Neuronal stem cell (in vitro differentiated cells): ENCODE measurements at regions not wholly inside any gene's neighbourhood (a gene's known extent, or its start where the extent isn't known, plus 50 kb on each side); places are given as distances from the start of the nearest gene placed in this dataset.
"Not testable (repeated sequence)": the region's sequence is repeated elsewhere in the genome, so short reads cannot be mapped to it uniquely, and the experiment has no call there.

Experiments
- DNase-seq: peaks from one replicate; pipeline ENCODE4 v3.0.0-alpha.2; 2013; ENCODE audit warnings: low spot score
- H2AFZ ChIP-seq: one replicate; pipeline ENCODE4 v1.6.1; 2013; ENCODE audit warnings: mild to moderate bottlenecking, low read length, inconsistent platforms
- H2AK5ac ChIP-seq: 2 replicates; pipeline ENCODE4 v1.6.1; 2013; ENCODE audit warnings: low read depth, mild to moderate bottlenecking, inconsistent platforms, low read length, moderate library complexity, mixed read lengths
- H2BK120ac ChIP-seq: 2 replicates; pipeline ENCODE4 v1.6.1; 2013; ENCODE audit warnings: low read depth, mild to moderate bottlenecking, inconsistent platforms, low read length, moderate library complexity, mixed read lengths
- H2BK12ac ChIP-seq: one replicate; pipeline ENCODE4 v1.6.1; 2013; ENCODE audit warnings: low read length, inconsistent platforms
- H2BK15ac ChIP-seq: 2 replicates; pipeline ENCODE4 v1.6.1; 2013; ENCODE audit warnings: mild to moderate bottlenecking, low read length, inconsistent platforms, mixed read lengths
- H2BK5ac ChIP-seq: one replicate; pipeline ENCODE4 v1.6.1; 2013; ENCODE audit warnings: inconsistent platforms, mild to moderate bottlenecking, low read length, moderate library complexity
- H3K14ac ChIP-seq: one replicate; pipeline ENCODE4 v1.6.1; 2013; ENCODE audit warnings: low read length, inconsistent platforms
- H3K18ac ChIP-seq: 2 replicates; pipeline ENCODE4 v1.6.1; 2013; ENCODE audit warnings: low read length, inconsistent platforms
- H3K23ac ChIP-seq: 2 replicates; pipeline ENCODE4 v1.6.1; 2013; ENCODE audit warnings: low read depth, mild to moderate bottlenecking, mixed read lengths, low read length, inconsistent platforms; ENCODE audit not compliant: poor library complexity
- H3K27ac ChIP-seq: replicated peaks from 3 replicates; pipeline ENCODE4 v1.5.1; 2013; ENCODE audit warnings: low read length, inconsistent platforms
- H3K27me3 ChIP-seq, 3 experiments: 2 replicates each; pipeline ENCODE4 v1.6.1; 2013; ENCODE audit warnings: low read length in 3 of 3, mild to moderate bottlenecking in 2 of 3, inconsistent platforms in 1 of 3, low read depth in 1 of 3, mixed read lengths in 1 of 3, moderate library complexity in 1 of 3; ENCODE audit not compliant: control insufficient read depth in 3 of 3, insufficient read depth in 3 of 3
- H3K36me3 ChIP-seq, 2 donors: replicated peaks in 1 of 2; 2 replicates each; pipeline ENCODE4 v1.6.1; 2013; ENCODE audit warnings: low read length in 2 of 2; ENCODE audit not compliant: control insufficient read depth in 2 of 2, insufficient read depth in 2 of 2
- H3K4ac ChIP-seq: 2 replicates; pipeline ENCODE4 v1.6.1; 2013; ENCODE audit warnings: inconsistent platforms, mild to moderate bottlenecking, low read length, moderate library complexity
- H3K4me1 ChIP-seq, 2 donors: 1 replicate in 1 of 2; 2 replicates in 1 of 2; pipeline ENCODE4 v1.6.1; 2013; ENCODE audit warnings: low read length in 2 of 2, low read depth in 1 of 2; ENCODE audit not compliant: control insufficient read depth in 2 of 2, insufficient read depth in 1 of 2
- H3K4me2 ChIP-seq: one replicate; pipeline ENCODE4 v1.6.1; 2013; ENCODE audit warnings: mild to moderate bottlenecking, low read length, inconsistent platforms; ENCODE audit not compliant: insufficient read depth, poor library complexity, severe bottlenecking
- H3K4me3 ChIP-seq, 2 donors: 2 replicates each; pipeline ENCODE4 v1.5.1; 2013; ENCODE audit warnings: low read length in 2 of 2, mild to moderate bottlenecking in 2 of 2, inconsistent platforms in 1 of 2, moderate library complexity in 1 of 2
- H3K79me1 ChIP-seq: one replicate; pipeline ENCODE4 v1.6.1; 2013; ENCODE audit warnings: low read depth, mild to moderate bottlenecking, inconsistent platforms, low read length, moderate library complexity
- H3K9ac ChIP-seq: one replicate; pipeline ENCODE4 v1.6.1; 2013; ENCODE audit warnings: mild to moderate bottlenecking, low read depth, low read length, inconsistent platforms; ENCODE audit not compliant: poor library complexity
- H3K9me3 ChIP-seq, 2 donors: replicated peaks in 1 of 2; 2 replicates each; pipeline versions ENCODE3 to v1.6.1; 2013; ENCODE audit warnings: low read length in 2 of 2, mild to moderate bottlenecking in 2 of 2, inconsistent platforms in 1 of 2, low read depth in 1 of 2, mixed read lengths in 1 of 2, moderate library complexity in 1 of 2; ENCODE audit not compliant: control insufficient read depth in 2 of 2, insufficient read depth in 1 of 2
- H4K8ac ChIP-seq: one replicate; pipeline ENCODE4 v1.6.1; 2013; ENCODE audit warnings: low read depth, mild to moderate bottlenecking, inconsistent platforms, low read length, moderate library complexity
- H4K91ac ChIP-seq: one replicate; pipeline ENCODE4 v1.6.1; 2013; ENCODE audit warnings: low read length, low read depth, mild to moderate bottlenecking, inconsistent platforms; ENCODE audit not compliant: poor library complexity
- WGBS, 2 donors: extraction: QIAGEN DNeasy Blood & Tissue Kit; methylation state at CpG; one replicate each; pipeline ENCODE4 v1.1.7; 2013; ENCODE audit warnings: missing lambda C conversion rate in 2 of 2, mixed read lengths in 1 of 2; ENCODE audit not compliant: insufficient read length in 2 of 2, insufficient replicate concordance in 1 of 2; ENCODE audit errors: extremely low coverage in 2 of 2; 5-methylcytosine and 5-hydroxymethylcytosine counted together

DNA sequence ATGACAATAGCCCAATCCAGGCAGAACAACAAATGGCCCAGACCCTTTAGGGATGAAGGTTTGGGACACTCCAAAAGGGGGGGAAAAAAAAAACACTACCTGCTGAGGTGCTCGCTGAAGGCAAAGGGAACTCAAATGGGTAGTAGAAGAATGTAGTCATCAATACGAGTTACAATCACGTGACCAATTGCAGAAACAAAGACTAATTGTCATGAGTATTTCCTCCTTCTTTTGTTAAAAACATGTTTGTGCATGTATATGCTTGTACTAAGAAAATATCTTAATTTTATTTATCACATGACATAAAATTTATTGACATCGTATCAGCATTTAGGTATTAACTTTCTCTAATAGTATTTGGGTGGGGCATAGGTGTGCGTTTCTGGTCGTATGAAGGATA, 743.5 kb downstream of the DNAH5 start:
- H3K4me1 ChIP-seq, result no peaks in the 10 kb centered on the region
- no peaks in the 10 kb centered on the region for H3K79me1 ChIP-seq
- H4K8ac ChIP-seq, result no peak overlapping the region
- no peaks in the 10 kb centered on the region for H3K36me3 ChIP-seq
- no peak overlapping the region for H3K18ac ChIP-seq
- no peak overlapping the region for H4K91ac ChIP-seq
- H2AK5ac ChIP-seq, result no peak overlapping the region
- H3K4ac ChIP-seq, result no peak overlapping the region
- no peak overlapping the region for H2BK5ac ChIP-seq
- H3K27me3 ChIP-seq, result no peaks in the 10 kb centered on the region
- H3K23ac ChIP-seq, result no peak overlapping the region
- no peak overlapping the region for H3K9ac ChIP-seq
- no CpG with 5 or more reads among the region's 6 CpGs for WGBS, 2 donors
- H2AFZ ChIP-seq, result no peak overlapping the region
- no peak overlapping the region for H3K4me2 ChIP-seq
- H3K14ac ChIP-seq, result no peak overlapping the region
- no peak overlapping the region for H3K4me3 ChIP-seq
- no peak overlapping the region for H3K27ac ChIP-seq
- DNase-seq, result no peak
- H2BK15ac ChIP-seq, result no peak overlapping the region
- H2BK120ac ChIP-seq, result no peak overlapping the region
- H3K9me3 ChIP-seq, result no peaks in the 10 kb centered on the region
- no peak overlapping the region for H2BK12ac ChIP-seq

DNA sequence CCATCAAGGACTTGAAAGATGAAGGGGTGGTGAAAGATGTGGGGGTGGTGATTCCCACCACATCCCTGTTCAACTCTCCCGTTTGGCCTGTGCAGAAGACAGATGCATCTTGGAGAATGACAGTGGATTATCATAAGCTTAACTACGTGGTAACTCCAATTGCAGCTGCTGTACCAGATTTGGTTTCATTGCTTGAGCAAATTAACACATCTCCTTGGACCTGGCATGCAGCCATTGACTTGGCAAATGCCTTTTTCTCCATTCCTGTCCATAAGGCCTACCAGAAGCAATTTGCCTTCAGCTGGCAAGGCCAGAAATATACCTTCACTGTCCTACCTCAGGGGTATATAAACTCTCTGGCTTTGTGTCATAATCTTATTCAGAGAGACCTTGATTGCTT, 746.3 kb downstream of the DNAH5 start:
- not testable (repeated sequence) for H3K18ac ChIP-seq, H2BK15ac ChIP-seq, H3K4me3 ChIP-seq, H2AFZ ChIP-seq, H2BK120ac ChIP-seq, H3K4me2 ChIP-seq, H4K91ac ChIP-seq, H3K27me3 ChIP-seq, H2AK5ac ChIP-seq, H3K36me3 ChIP-seq, H3K23ac ChIP-seq, H3K79me1 ChIP-seq, H3K9me3 ChIP-seq, H3K27ac ChIP-seq, H3K4ac ChIP-seq, H4K8ac ChIP-seq, H3K9ac ChIP-seq, H2BK12ac ChIP-seq, H3K4me1 ChIP-seq, H3K14ac ChIP-seq, H2BK5ac ChIP-seq, DNase-seq
- WGBS, 2 donors, result no CpG with 5 or more reads among the region's 2 CpGs

DNA sequence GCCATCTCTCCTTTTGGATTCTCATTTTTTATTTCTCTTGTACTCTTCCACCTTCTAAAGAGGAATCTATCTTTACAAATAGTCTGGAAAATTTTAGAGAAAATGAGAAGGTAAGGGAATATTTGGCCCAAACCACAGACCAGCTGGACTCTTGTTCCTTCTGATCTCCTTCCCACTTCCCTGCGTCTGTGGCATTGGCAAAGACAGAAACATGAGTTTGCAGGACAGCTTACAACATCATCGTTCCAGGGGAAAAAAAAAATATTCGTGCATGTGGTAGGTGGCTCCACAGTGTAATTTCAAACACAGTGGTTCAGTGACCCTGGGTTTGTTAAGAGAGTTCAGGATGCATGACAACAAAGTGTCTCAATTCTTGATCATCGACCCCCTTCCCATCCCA, 755.0 kb downstream of the DNAH5 start:
- H3K14ac ChIP-seq, result no peak overlapping the region
- no peak overlapping the region for H2BK5ac ChIP-seq
- no peaks in the 10 kb centered on the region for H3K79me1 ChIP-seq
- no peak overlapping the region for H4K8ac ChIP-seq
- H3K18ac ChIP-seq, result no peak overlapping the region
- no peak overlapping the region for H4K91ac ChIP-seq
- no peak for DNase-seq
- no peak overlapping the region for H3K27ac ChIP-seq
- no peak overlapping the region for H3K4me2 ChIP-seq
- H2BK12ac ChIP-seq, result no peak overlapping the region
- H2AK5ac ChIP-seq, result no peak overlapping the region
- no peaks in the 10 kb centered on the region for H3K27me3 ChIP-seq
- no peak overlapping the region for H2BK15ac ChIP-seq
- H3K36me3 ChIP-seq, result no peaks in the 10 kb centered on the region
- H3K4me1 ChIP-seq, result no peaks in the 10 kb centered on the region
- H3K4me3 ChIP-seq, result no peak overlapping the region
- no peaks in the 10 kb centered on the region for H3K9me3 ChIP-seq
- no CpG with 5 or more reads among the region's 4 CpGs for WGBS, 2 donors
- no peak overlapping the region for H2AFZ ChIP-seq
- no peak overlapping the region for H2BK120ac ChIP-seq
- no peak overlapping the region for H3K23ac ChIP-seq
- H3K4ac ChIP-seq, result no peak overlapping the region
- no peak overlapping the region for H3K9ac ChIP-seq

GRCh38 chr5:13188371-13188770, 756.1 kb downstream of the DNAH5 start:
- no peaks in the 10 kb centered on the region for H3K9me3 ChIP-seq
- H3K27ac ChIP-seq, result no peak overlapping the region
- no peak overlapping the region for H2AK5ac ChIP-seq
- no peak overlapping the region for H2BK5ac ChIP-seq
- no peak overlapping the region for H3K18ac ChIP-seq
- no peak overlapping the region for H2BK15ac ChIP-seq
- DNase-seq, result no peak
- no peaks in the 10 kb centered on the region for H3K79me1 ChIP-seq
- H3K14ac ChIP-seq, result no peak overlapping the region
- H3K4me3 ChIP-seq, result no peak overlapping the region
- no peaks in the 10 kb centered on the region for H3K27me3 ChIP-seq
- H2BK120ac ChIP-seq, result no peak overlapping the region
- H3K9ac ChIP-seq, result no peak overlapping the region
- H3K4me1 ChIP-seq, result no peaks in the 10 kb centered on the region
- no peak overlapping the region for H3K4ac ChIP-seq
- H2AFZ ChIP-seq, result no peak overlapping the region
- H3K23ac ChIP-seq, result no peak overlapping the region
- H4K8ac ChIP-seq, result no peak overlapping the region
- no peak overlapping the region for H4K91ac ChIP-seq
- no peaks in the 10 kb centered on the region for H3K36me3 ChIP-seq
- no peak overlapping the region for H3K4me2 ChIP-seq
- H2BK12ac ChIP-seq, result no peak overlapping the region
